ENCODE measurements at regions not wholly inside any gene's neighbourhood (a gene's known extent, or its start where the extent isn't known, plus 50 kb on each side); places are given as distances from the start of the nearest gene placed in this dataset.
"Not testable (repeated sequence)": the region's sequence is repeated elsewhere in the genome, so short reads cannot be mapped to it uniquely, and the experiment has no call there.

- DNase-seq = peak; percentile 50
These were observed 1104.1 kb upstream of the TMEM132C start for GRCh38 chr12:127162902-127163301.

GRCh38 chr12:127165567-127166392, 1101.2 kb upstream of the TMEM132C start:
- DNase-seq = peak; percentile 89

GRCh38 chr12:127169321-127170181, 1097.4 kb upstream of the TMEM132C start:
- DNase-seq = no peak

- no peak for DNase-seq
These were observed 1096.5 kb upstream of the TMEM132C start for GRCh38 chr12:127170226-127171180.

GRCh38 chr12:127172861-127173260, 1094.1 kb upstream of the TMEM132C start:
- DNase-seq = no peak

- DNase-seq = not testable (repeated sequence)
These were observed 1093.0 kb upstream of the TMEM132C start for GRCh38 chr12:127173971-127174370.

- DNase-seq = no peak
These were observed 1092.1 kb upstream of the TMEM132C start for GRCh38 chr12:127174881-127175280.

GRCh38 chr12:127175361-127175760, 1091.6 kb upstream of the TMEM132C start:
- no peak for DNase-seq

- no peak for DNase-seq
These were observed 1090.2 kb upstream of the TMEM132C start for GRCh38 chr12:127176804-127177203.

- DNase-seq = no peak
These were observed 1088.9 kb upstream of the TMEM132C start for GRCh38 chr12:127178052-127178451.

GRCh38 chr12:127178463-127178862, 1088.5 kb upstream of the TMEM132C start:
- DNase-seq = no peak

GRCh38 chr12:127179176-127179575, 1087.8 kb upstream of the TMEM132C start:
- no peak for DNase-seq

- DNase-seq = no peak
These were observed 1085.0 kb upstream of the TMEM132C start for GRCh38 chr12:127182018-127182417.

- DNase-seq = no peak
These were observed 1077.0 kb upstream of the TMEM132C start for GRCh38 chr12:127189992-127190391.

GRCh38 chr12:127191129-127191528, 1075.8 kb upstream of the TMEM132C start:
- DNase-seq = no peak

GRCh38 chr12:127192391-127192790, 1074.6 kb upstream of the TMEM132C start:
- no peak for DNase-seq

GRCh38 chr12:127193341-127193740, 1073.6 kb upstream of the TMEM132C start:
- no peak for DNase-seq

GRCh38 chr12:127194176-127194575, 1072.8 kb upstream of the TMEM132C start:
- no peak for DNase-seq

GRCh38 chr12:127205781-127206555, 1061.0 kb upstream of the TMEM132C start:
- no peak for DNase-seq

- no peak for DNase-seq
These were observed 1057.7 kb upstream of the TMEM132C start for GRCh38 chr12:127209318-127209717.

- no peak for DNase-seq
These were observed 1052.8 kb upstream of the TMEM132C start for GRCh38 chr12:127214186-127214585.

GRCh38 chr12:127223011-127223410, 1044.0 kb upstream of the TMEM132C start:
- DNase-seq = no peak
